Chondrocyte (in vitro differentiated cells): ENCODE measurements at regions not wholly inside any gene's neighbourhood (a gene's known extent, or its start where the extent isn't known, plus 50 kb on each side); places are given as distances from the start of the nearest gene placed in this dataset.
"Not testable (repeated sequence)": the region's sequence is repeated elsewhere in the genome, so short reads cannot be mapped to it uniquely, and the experiment has no call there.

Experiments used
- DNase-seq: peaks from one replicate; pipeline ENCODE4 v3.0.0; 2021; ENCODE audit warnings: mixed read lengths, low spot score
- H3K27ac Mint-ChIP-seq: one replicate; pipeline ENCODE4 v1.8.0; 2021; ENCODE audit warnings: mild to moderate bottlenecking, moderate library complexity, mixed read lengths; ENCODE audit not compliant: unreplicated experiment
- H3K27me3 Mint-ChIP-seq: 2 replicates; pipeline ENCODE4 v1.8.0; 2021; ENCODE audit warnings: low read depth, mixed read lengths
- H3K36me3 Mint-ChIP-seq: 2 replicates; pipeline ENCODE4 v1.8.0; 2021; ENCODE audit warnings: low read depth, mixed read lengths
- H3K4me1 Mint-ChIP-seq: 2 replicates; pipeline ENCODE4 v1.8.0; 2021; ENCODE audit warnings: low read depth, mild to moderate bottlenecking, mixed read lengths
- H3K4me3 Mint-ChIP-seq: one replicate; pipeline ENCODE4 v1.8.0; 2021; ENCODE audit warnings: mild to moderate bottlenecking, moderate library complexity, mixed read lengths; ENCODE audit not compliant: unreplicated experiment
- H3K9me3 Mint-ChIP-seq: 2 replicates; pipeline ENCODE4 v1.8.0; 2021; ENCODE audit warnings: low read depth, mixed read lengths
- CTCF ChIP-seq: fragments of 200-600 bp; sonication (generic); IDR thresholded peaks from 2 replicates; pipeline ENCODE4 v1.5.0; 2021; ENCODE audit warnings: antibody characterized with exemption, mild to moderate bottlenecking, moderate library complexity

DNA sequence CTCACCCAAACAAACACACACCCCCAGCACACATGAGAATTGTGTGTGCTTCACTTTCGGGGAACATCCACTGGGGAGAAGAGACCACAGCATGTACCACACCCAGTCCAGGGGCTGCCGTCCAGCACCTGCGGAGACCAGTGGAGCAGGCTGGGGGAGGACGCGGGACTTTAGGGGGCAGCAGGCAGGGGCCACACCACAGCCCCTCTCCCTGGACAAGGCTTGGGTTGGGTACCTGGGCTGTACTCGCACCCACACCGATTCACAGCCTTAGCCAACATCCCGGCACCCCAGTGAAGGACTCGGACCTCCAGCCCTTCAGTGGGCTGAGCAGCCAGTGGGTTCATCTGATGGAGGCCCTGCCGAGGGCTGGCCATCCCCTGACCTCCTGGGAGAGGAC, 63.3 kb downstream of the RBFOX3 start:
- Mint-ChIP-seq H3K4me3 (no peak overlapping the region), H3K4me1 (no peaks in the 10 kb centered on the region), H3K9me3 (peaks cover 4% of the 10 kb centered on the region), H3K36me3 (no peaks in the 10 kb centered on the region), H3K27me3 (peaks cover 31% of the 10 kb centered on the region), H3K27ac (no peak overlapping the region)
- TF ChIP-seq CTCF, result no peak
- DNase-seq, result peak; percentile 51

GRCh38 chr17:79547171-79547570, 63.7 kb downstream of the RBFOX3 start:
- H3K4me3 Mint-ChIP-seq, H3K9me3 Mint-ChIP-seq, H3K4me1 Mint-ChIP-seq, H3K27ac Mint-ChIP-seq, H3K36me3 Mint-ChIP-seq: not testable (repeated sequence)
- peak; percentile 35 for DNase-seq
- peaks cover 31% of the 10 kb centered on the region for H3K27me3 Mint-ChIP-seq

- Mint-ChIP-seq H3K27ac (no peak overlapping the region), H3K4me1 (no peaks in the 10 kb centered on the region), H3K9me3 (no peaks in the 10 kb centered on the region), H3K27me3 (peaks cover 32% of the 10 kb centered on the region), H3K4me3 (no peak overlapping the region), H3K36me3 (no peaks in the 10 kb centered on the region)
- DNase-seq, result peak; percentile 21
- TF ChIP-seq CTCF, result no peak
Measured at GRCh38 chr17:79546386-79546785, 64.5 kb downstream of the RBFOX3 start.

- H3K27ac Mint-ChIP-seq, result no peak overlapping the region
- DNase-seq, result peak; percentile 57
Measured at GRCh38 chr17:79545251-79546005, 65.4 kb downstream of the RBFOX3 start.

DNA sequence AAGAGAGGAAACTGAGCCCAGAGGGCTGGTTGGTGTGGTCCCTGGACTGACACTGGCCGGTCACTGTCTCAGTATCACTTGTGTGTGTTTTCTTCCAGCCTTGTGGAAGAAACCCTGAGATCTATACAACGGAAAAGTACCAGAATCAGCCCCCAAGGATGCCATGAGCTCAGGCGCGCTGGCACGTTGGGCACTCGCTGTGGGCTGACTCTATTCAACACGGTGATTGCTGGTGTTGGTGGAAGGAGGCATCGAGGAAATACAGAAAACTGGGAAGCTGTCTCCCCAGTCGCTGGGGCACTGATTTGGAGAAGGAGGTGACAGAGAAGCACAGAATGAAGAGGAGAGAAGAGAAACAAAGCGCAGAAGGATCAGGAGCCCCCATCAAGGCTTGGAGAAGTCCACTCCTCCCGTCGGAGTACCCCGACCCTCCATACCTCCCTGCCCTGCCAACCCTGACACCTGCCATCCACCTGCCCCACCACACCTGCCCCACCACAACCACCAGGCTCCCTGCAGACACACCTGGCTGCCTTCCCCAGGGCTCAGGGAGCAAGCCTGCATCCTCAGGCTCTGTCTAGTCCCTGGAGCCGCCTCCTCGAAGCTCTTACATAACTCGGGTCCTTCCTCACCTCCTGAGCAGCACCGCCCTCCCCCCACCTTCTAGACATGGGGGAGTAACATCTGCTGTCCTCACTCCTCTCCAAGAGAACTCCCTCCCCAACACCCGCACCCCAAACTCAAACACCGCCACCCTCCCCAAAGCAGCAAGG, 66.5 kb downstream of the RBFOX3 start:
- Mint-ChIP-seq H3K4me1 (no peaks in the 10 kb centered on the region), H3K27ac (no peak overlapping the region), H3K36me3 (no peaks in the 10 kb centered on the region), H3K27me3 (peaks cover 29% of the 10 kb centered on the region), H3K4me3 (no peak overlapping the region), H3K9me3 (no peaks in the 10 kb centered on the region)
- peak; percentile 86 for DNase-seq
- no peak for TF ChIP-seq CTCF

More at GRCh38 chr17:79545251-79546005, 65.4 kb downstream of the RBFOX3 start:
- Mint-ChIP-seq H3K4me1 (no peaks in the 10 kb centered on the region), H3K36me3 (no peaks in the 10 kb centered on the region), H3K4me3 (no peak overlapping the region), H3K27me3 (peaks cover 30% of the 10 kb centered on the region), H3K9me3 (no peaks in the 10 kb centered on the region)
- TF ChIP-seq CTCF, result no peak
